ENCODE measurements at regions not wholly inside any gene's neighbourhood (a gene's known extent, or its start where the extent isn't known, plus 50 kb on each side); places are given as distances from the start of the nearest gene placed in this dataset.

DNA sequence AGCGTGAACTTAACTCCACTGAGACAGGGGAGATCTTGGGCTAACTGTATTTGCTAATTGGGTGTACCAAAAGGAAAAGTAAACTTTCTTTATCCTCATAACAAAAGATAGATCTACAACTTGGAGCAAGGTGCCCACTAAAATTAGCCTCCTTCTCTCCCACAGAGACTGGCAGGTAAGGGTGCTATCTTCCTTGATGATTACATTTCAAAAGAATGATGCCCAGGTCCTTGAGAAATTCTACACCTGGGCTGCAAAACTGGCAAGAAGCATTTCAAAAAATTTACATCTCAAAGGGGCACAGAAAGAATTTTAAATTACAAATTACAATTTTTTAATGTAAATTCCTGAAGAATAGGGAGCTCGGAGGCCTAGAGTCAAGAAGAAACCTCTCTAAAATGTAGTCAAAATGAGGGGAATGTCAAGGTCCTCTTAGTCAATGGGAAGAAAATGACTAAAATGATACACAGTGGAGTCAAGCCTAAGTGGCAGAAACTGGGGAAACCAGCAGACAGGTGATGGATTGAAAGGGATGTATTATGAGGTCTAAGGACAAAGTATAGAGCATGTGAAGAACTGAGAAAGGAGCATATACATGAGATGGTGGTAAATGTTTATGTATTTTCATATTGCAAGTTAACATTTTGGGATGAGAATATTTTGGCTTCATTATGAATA, 348.3 kb upstream of the TUSC1 start:
- FAIRE-seq, result no peak

DNA sequence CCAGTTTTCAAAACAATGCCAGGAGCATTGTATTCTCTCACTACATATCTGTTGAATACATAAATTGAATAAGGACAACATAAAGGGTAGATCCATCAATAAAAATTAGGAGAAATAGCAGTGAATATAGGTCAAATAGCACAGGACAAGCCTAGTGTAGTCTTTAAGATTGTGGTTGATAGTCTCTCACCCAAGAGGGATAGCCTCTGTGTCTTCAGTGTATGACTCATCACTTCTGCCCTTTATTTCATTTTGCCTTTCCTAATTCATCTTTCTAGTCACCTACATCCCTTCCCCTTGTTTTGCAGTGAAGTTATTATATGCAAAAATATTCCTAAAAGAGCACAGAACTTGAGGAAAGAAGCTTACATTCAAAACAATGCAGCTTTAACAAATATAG, 335.0 kb upstream of the TUSC1 start:
- no peak for FAIRE-seq

DNA sequence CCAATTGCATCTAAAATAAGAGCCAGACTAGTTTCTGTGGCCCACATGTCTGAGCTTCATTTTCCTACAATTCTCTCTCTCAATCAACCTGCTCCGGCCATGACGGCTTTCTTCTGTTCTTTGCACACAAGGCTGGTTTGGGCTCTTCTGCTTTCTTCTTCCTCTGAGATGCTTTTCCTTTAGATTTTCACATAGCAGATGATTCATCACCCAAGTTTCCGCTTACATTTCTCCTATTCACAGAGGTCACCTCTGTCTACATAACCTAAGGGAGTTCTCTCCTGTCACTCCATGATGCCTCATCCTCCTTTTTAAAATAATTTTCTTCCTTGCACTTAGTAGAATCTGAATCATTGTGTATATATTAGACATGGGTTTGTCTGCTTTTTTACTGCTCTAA, 334.6 kb upstream of the TUSC1 start:
- FAIRE-seq, result no peak

DNA sequence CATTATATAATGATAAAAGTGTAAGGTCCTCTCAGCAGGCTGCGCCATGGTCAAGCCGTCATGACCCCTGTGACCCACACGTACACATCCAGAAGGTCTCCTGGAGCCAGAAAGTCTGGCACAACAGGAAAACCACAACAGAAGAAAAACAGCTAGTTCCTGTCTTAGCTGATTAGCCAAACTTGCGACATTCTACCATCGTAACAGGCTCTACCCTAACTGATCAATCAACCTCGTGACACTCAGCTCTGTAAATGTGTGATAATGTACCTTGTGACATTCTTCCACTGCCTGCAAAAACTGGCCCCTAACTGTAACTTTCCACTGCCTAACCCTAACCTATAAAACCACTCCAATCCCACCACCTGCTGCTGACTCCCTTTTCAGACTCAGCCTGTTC, 316.4 kb upstream of the TUSC1 start:
- no peak for FAIRE-seq

DNA sequence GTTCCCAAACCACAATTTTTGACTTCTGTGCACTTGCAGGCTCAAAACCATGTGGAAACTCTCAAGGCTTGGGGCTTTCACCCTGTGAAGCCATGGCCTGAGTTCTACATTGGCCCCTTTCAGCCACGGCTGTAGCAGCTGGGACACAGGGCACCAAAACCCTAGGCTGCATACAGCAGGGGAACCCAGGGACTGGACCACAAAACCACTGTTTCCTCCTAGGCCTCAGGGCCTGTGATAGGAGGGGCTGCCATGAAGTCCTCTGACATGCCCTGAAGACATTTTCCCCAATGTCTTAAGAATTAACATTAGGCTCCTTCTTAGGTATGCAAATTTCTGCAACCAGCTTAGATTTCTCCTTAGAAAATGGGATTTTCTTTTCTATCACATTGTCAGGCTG, 312.1 kb upstream of the TUSC1 start:
- no peak for FAIRE-seq

DNA sequence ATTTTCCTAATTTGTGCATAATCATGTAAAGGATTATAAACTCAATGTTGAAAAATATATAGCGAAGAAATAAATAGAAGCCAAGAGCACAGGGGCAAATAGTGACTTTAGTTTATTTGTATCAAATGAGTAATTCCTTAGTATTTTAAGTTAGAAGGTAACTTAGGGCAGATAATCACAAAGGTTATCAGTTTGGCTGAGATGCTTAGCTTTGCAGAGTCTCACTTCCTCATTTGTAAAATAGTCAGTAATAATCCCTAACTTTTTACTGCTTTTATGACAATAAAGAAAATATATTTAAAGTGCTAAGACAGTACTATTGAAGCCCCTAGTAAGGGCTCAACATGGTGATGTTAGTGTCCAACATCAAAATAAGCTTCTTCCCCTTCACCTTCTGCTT, 297.4 kb upstream of the TUSC1 start:
- FAIRE-seq, result no peak

DNA sequence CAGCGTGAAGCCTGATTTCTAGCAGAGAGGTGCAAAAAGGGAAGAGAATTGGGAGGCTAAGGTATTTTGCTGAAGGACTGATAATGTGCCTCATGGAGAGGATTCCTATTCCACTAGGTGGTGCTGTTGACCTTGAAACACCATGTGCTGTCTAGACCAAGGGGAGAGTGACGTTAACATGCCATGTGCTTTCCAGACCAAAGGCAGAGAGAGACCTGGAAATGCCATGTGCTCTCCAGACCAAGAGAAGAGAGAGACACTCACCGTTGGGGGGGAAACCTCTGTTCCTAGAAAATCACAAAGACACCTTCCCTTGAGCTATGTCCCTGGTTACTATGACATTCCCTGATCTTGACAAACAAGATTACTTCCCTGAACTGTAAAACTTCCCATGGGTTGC, 286.0 kb upstream of the TUSC1 start:
- no peak for FAIRE-seq

DNA sequence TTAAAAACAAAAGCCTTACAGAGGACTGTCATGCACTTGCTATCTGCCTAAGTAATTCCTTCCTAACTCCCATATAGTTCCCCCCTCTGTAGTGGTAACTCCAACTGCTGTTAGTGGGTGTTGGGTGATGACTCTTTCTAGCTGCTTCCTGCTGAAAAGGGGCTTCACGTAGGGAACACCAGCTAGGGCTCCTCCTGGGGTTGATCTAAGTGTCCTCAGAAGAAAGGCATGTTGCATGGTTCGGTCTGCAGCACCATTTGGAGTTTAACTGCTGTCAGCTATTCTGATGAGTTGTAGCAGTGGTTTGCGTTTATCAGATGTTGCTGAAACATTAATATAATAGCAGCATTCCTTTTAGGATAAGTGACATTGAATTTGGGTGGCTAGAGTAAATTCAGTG, 281.9 kb upstream of the TUSC1 start:
- FAIRE-seq, result no peak

DNA sequence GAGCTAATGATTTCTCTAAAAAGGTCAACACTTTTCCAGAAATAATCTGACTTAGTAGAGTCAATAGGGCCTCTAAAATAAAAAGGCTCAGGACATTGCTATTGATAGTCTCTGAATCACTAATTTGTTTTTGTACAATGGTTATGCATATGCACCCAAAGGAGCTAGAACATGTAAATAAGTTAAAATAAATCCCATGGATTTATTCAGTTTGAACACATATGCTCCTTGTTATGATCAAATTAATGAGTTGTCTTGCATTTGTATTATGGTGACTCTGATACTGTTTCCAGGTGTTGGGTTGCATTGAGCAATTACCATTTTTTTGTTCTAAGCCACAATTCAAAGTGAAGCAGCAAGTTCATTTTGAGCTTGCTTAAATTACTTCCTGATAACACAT, 276.0 kb upstream of the TUSC1 start:
- no peak for FAIRE-seq

DNA sequence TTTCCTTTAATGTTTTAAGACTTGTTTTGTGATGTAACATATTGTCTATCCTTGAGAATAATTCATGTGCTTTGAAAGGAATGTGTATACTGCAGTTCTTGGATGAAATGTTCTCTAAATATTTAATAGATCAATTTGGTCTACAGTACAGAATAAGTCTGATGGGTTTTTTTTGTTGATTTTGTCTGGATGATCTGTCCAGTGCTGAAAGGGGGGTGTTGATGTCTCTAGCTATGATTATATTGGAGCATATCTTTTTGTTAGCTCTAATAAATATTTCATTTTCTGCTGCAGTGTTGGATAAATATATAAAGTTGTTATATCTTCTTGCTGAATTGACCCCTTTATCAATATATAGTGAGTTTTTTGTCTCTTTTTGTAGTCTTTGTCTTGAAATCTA, 269.9 kb upstream of the TUSC1 start:
- no peak for FAIRE-seq

DNA sequence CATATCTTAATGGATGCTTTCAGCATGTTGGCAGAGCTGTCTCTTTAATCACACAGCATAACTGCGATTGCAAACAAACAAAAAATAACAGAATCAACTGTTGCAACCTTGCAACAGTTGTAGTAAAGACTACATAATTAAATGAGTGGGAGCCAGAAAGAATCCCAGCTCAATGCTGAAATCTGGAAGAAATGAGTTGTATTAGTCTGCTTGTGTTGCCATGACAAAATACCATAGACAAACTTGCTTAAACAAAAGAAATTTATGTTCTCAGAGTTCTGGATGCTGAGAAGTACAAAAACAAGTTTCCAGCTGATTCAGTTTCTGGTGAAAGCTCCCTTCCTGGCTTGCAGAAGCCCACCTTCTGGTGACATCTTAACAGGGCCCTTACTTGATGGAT, 260.9 kb upstream of the TUSC1 start:
- no peak for FAIRE-seq

DNA sequence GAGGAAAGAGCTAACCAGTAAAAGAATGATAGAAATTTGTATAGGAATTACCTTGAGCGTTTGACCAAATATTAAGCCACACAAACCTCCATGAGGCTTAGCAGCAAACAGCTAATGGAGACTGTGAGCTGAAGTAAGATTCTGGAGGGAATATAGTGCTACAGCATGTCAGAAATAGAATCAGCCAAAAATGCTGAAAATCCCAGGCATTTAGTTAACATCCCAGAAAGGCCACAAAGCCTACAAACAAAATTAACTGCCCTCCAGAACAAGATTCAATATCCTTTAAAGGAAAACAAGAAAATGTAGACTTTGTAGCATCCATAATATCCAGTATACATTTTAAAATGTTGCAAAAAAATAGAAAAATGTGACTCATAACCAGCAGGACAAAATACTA, 257.8 kb upstream of the TUSC1 start:
- no peak for FAIRE-seq

DNA sequence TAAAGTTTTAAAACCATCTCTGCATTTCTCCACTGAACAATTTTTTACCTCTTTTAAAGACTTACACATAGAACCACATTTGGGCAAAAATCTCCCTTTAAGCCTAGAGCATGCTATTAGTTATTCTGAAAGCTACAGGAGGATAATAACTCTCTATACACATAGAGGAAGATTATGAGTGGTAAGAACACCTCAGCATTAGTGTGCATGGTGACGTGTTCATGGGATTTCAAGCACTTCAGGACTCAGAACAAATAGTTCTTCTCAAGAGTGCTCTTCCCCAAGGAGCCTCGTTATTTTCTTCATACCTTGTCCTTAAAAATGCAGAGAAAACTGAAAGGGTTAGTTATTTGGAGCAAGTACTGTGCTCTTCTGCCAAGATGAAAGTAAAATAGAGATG, 256.9 kb upstream of the TUSC1 start:
- FAIRE-seq, result no peak

DNA sequence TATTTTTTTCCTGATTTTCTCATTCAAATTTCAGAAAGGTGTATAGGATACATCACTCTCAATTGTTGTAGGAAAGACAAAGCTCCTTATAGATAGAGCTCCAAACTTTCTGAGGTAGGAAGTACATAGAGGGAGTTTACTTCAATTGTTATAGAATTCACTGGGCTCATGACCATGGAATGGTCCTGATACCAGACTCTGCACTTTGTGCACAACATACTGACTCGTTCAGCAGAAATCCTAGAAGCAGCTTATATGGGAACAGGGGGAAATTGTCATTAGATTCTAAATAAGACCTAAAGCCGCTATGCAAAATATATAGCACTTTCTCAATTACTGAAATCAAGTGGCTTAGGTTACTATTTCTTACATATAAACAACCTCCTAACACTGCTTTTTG, 240.5 kb upstream of the TUSC1 start:
- no peak for FAIRE-seq

DNA sequence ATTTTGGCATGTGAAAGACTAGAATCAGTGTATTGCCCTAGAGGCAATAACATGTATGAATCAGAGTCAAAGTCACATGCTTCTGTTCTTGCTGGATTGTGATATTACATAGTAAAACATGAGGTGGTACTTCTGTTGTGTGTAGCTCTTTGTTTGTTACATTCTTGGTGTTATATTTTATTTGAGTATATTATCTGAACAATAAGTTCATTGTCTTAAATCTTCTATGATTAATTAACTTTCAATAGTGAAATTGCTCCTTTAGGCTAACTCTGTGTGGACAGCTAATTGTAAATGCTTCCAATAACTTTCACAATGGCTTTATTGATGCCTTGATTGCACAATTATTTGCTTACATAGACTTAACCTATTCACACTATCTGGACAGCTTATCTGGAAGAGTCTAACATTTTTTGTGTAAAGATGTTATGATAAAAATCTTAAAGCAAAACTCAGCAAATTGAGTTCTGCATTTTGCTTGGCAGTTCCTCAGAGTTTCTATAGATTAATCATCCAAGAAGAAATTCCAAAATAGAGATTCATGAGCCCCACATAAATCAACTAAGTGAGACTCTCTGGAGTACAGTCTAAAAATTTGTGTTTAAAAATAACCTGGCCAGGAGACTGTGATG, 239.6 kb upstream of the TUSC1 start:
- FAIRE-seq, result no peak

DNA sequence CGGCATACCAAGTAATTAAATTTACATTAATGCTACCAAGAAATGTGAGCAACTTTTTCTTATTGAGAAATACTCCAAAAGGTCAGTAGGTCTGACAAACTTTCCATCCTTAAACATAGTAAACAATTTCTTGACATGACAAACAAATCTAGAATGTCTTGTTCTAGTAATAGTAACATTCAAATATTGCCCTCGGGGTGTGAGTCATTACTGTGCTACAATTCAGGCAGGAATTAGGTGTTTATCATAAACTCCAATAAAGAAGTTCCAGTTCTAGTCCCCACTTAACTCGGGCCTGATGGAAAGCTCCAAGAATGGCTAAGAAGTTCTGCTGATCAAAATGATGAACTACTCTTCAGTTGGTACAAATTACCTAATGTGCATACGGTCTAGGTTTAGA, 235.6 kb upstream of the TUSC1 start:
- no peak for FAIRE-seq

DNA sequence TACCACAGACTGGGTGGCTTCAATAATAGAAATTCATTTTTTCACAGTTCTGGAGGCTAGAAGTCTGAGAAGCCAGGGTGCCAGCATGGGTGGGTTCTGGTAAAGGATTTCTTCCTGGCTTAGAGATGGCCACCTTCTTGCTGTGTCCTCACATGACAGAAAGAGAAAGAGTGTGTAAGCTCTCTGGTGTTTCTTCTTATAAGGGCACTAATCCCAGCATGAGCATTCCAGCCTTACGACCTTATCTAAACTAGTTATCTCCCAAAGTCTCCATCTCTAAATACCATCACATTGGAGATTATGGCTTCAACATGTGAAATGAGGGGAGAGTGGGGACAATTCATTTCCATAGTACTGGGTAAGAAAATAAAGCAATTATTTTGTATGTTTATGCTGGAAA, 226.5 kb upstream of the TUSC1 start:
- FAIRE-seq, result no peak

DNA sequence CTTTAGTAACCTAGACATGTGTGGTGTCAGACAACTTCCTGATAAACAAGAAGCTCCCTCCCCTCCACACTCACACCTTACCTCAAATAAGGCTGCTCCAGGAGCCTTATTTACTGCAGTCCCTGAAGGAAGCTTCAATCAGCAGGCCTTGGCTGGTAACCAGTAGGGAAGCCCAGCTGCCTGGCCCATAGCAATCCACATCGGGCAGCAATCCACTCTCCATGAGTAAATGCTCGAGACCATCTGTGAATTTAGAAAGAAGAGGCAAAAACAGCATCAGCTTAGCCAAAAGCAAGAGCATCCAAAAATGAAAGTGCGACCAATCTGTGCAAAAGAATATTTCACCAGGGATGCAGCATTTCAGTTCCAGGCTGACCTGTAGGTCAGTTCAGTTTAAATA, 213.3 kb upstream of the TUSC1 start:
- no peak for FAIRE-seq

DNA sequence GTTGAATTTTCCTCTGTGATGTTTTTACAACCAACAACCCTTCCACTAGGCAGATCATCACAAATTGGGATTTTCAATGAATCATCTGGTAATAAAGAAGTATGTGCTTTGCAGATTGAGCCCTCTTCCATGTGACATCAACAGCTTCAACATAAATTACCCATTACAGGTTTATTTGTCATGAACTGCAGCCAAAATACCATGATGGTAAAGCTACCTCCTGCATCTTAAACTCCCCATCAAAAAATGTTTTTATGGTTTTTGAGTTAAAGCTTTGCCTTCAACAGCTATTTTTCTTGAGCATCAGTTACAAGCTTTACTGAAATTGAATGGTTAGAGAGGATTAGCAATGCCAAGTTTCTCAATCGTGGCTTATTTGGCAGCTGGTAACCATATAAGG, 211.4 kb upstream of the TUSC1 start:
- no peak for FAIRE-seq

DNA sequence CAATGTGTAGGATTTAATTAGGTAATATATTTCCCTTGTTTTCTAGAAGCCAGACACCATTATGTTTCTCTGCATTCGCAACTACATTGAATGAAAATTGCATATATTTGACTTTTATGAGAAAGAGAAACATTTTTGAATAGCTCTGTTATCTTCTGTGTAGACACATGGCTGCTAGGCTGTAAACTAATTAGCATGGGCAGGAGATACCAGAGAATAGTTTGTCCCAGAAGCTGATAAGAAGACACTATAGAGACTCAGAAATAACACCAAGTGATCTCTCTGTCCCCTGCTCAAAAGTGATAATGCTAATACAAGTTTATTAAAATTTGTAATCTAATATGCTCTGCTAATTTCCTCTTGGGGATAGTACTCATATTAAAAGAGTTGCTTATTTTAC, 198.0 kb upstream of the TUSC1 start:
- FAIRE-seq, result no peak

DNA sequence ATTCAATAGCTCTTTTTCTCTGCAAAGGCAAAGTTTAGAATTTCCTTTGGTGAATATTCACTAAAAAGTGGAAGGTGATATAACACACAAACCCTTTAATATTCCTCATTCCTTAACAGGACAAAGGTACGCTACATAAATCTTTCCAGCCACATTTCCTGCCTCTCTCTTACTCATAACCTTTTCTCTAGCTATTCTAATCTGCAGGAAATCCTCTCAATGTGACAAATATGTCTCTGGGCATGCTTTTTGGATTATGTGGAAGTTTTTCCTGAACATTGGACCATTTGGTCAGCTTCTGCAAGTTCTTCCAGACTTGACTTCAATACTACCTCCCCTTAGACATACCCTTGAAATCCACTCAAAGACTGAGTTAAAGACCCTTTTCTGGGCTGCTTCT, 186.3 kb upstream of the TUSC1 start:
- no peak for FAIRE-seq

DNA sequence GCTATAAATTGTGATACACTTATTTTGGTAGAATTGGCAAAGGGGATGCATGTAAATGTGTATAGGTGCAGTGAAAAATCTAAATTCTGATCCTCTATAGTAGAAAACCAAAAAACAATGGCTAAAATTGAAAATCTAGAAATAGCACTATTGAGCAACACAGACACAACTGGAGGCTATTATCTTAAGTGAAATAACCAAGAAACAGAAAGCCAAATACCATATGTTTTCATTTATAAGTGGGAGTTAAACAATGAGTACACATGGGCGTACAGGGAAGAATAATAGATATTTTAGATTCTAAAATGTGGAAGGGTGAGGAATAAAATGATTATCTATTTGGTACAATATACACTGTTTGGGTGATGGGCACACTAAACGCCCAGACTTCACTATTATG, 183.2 kb upstream of the TUSC1 start:
- FAIRE-seq, result no peak

DNA sequence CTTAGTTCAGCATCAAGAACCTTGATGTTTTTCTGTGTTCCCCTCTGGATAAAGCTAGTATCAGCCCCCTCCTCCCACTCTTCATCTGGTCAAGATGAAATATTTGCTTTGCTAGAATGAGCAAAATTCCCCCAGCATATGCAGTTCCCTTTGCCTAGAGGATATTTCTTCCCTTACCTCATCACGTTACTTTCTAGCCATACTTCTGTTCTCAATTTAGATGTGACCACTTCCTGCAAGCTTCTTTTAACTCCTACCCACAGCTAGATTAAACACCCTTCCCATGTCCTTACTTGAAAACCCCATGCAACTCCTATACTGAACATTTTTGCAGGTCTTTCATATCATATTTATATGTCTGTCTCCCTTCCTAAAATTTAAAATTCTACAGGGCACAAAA, 178.9 kb upstream of the TUSC1 start:
- no peak for FAIRE-seq

DNA sequence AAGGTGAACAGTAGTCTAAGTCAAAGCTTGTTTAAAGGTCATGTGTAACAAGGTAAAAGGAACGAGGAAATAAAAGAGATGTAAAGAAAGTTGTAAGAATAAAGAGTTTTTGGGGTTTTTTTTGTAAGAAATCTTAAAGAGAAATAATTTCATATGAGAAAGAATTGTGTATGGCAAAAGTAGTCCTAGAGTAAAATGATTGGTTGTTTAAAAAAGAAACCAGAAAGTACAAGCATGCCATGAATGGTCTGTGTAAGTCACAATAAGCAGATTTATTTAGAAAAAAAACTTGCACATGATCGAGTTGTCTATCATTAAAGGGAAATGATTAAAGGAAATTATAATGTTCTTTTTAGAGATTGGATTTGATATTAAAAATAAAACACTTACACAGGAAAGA, 172.6 kb upstream of the TUSC1 start:
- FAIRE-seq, result no peak

DNA sequence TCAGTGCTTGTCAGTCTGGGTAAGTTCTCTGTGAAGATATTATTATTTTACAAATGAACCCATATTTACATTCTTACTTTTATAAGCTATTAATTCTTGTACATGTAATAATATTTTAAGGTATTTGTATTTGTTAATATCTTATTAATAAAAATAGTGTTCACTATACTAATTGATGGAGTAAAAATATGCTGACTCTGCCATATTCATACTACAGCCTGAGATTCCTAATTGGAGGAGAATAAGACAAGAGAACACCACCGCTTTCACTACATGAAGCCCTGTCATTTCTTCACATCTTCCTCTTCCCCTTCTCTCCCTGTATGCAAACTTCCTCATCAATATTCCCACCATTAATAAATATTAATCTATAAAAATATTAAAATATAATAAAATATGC, 167.6 kb upstream of the TUSC1 start:
- FAIRE-seq, result no peak

All from endometrium (tissue), 2 donors.